ENCODE measurements at regions not wholly inside any gene's neighbourhood (a gene's known extent, or its start where the extent isn't known, plus 50 kb on each side); places are given as distances from the start of the nearest gene placed in this dataset.

- Histone ChIP-seq H3K27ac (no peak overlapping the region), H3K4me1 (peaks cover 0 to 15% (median 0%) of the 10 kb centered on the region in 4 donors), H3K4me3 (no peak overlapping the region), H3K9me3 (no peaks in the 10 kb centered on the region), H3K36me3 (no peaks in the 10 kb centered on the region), H3K27me3 (no peaks in the 10 kb centered on the region)
- no peak for DNase-seq (ENCODE audit: low spot score in 2 of 2)
- WGBS, 2 donors = 82 to 88% methylated on average over 4 of the region's 4 CpGs
- TF ChIP-seq, protein P1, sequence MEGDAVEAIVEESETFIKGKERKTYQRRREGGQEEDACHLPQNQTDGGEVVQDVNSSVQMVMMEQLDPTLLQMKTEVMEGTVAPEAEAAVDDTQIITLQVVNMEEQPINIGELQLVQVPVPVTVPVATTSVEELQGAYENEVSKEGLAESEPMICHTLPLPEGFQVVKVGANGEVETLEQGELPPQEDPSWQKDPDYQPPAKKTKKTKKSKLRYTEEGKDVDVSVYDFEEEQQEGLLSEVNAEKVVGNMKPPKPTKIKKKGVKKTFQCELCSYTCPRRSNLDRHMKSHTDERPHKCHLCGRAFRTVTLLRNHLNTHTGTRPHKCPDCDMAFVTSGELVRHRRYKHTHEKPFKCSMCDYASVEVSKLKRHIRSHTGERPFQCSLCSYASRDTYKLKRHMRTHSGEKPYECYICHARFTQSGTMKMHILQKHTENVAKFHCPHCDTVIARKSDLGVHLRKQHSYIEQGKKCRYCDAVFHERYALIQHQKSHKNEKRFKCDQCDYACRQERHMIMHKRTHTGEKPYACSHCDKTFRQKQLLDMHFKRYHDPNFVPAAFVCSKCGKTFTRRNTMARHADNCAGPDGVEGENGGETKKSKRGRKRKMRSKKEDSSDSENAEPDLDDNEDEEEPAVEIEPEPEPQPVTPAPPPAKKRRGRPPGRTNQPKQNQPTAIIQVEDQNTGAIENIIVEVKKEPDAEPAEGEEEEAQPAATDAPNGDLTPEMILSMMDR (IDR thresholded peaks at IDR 0.05) = no peak
- TF ChIP-seq EP300 (IDR thresholded peaks at IDR 0.05) (no peak), POLR2A (IDR thresholded peaks at IDR 0.05) (no peak)
Observed at GRCh38 chr20:57785061-57785460, 75.2 kb upstream of the PMEPA1 start.

GRCh38 chr20:57783956-57784837, 74.4 kb upstream of the PMEPA1 start:
- Histone ChIP-seq H3K4me3 (no peak overlapping the region), H3K36me3 (no peaks in the 10 kb centered on the region), H3K4me1 (peaks cover 0 to 15% (median 0%) of the 10 kb centered on the region in 4 donors), H3K27me3 (no peaks in the 10 kb centered on the region), H3K27ac (no peak overlapping the region), H3K9me3 (no peaks in the 10 kb centered on the region)
- TF ChIP-seq POLR2A (IDR thresholded peaks at IDR 0.05) = no peak
- TF ChIP-seq, protein P1 (IDR thresholded peaks at IDR 0.05) = no peak
- TF ChIP-seq EP300 (IDR thresholded peaks at IDR 0.05) = no peak
- WGBS, 2 donors = 91 to 96% methylated on average over 10 of the region's 10 CpGs
- no peak for DNase-seq (ENCODE audit: low spot score in 2 of 2)

- Histone ChIP-seq H3K4me1 (peaks cover 0 to 15% (median 0%) of the 10 kb centered on the region in 4 donors), H3K27ac (no peak overlapping the region), H3K4me3 (no peak overlapping the region), H3K9me3 (no peaks in the 10 kb centered on the region), H3K27me3 (no peaks in the 10 kb centered on the region), H3K36me3 (no peaks in the 10 kb centered on the region)
- 78 to 88% methylated on average over 3 of the region's 4 CpGs for WGBS, 2 donors
- TF ChIP-seq POLR2A (IDR thresholded peaks at IDR 0.05) (no peak), EP300 (IDR thresholded peaks at IDR 0.05) (no peak)
- TF ChIP-seq, protein P1 (IDR thresholded peaks at IDR 0.05) = no peak
- no peak for DNase-seq (ENCODE audit: low spot score in 2 of 2)
Observed at GRCh38 chr20:57783196-57783595, 73.4 kb upstream of the PMEPA1 start.

DNA sequence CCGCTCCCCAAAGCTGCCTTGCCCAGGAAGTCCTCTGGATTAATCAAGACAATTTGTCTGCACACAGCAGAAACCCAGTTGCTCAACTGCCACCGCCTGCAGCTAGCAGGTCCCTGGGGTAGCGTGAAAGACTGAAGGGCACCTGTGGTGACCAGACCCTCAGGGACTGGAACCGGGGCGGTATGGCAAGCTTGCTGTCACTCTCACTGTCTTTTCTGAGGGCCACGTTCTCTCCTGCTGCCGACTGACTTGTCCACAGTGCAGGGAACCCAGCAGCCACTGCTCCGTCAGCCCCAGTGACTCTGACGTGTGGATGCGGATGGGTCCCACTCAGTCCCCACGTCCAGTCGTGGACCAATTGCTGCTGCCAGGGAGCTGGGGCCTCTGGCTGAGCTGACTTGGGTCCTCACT, 72.8 kb upstream of the PMEPA1 start:
- Histone ChIP-seq H3K27ac (no peak overlapping the region), H3K9me3 (no peaks in the 10 kb centered on the region), H3K4me1 (peaks cover 0 to 14% (median 0%) of the 10 kb centered on the region in 4 donors), H3K27me3 (no peaks in the 10 kb centered on the region), H3K36me3 (no peaks in the 10 kb centered on the region), H3K4me3 (no peak overlapping the region)
- WGBS, 2 donors = 64 to 79% methylated on average over 11 to 12 of the region's 12 CpGs
- TF ChIP-seq EP300 (IDR thresholded peaks at IDR 0.05) = no peak
- TF ChIP-seq POLR2A (IDR thresholded peaks at IDR 0.05) = no peak
- TF ChIP-seq, protein P1 (IDR thresholded peaks at IDR 0.05) = no peak
- no peak for DNase-seq (ENCODE audit: low spot score in 2 of 2)

DNA sequence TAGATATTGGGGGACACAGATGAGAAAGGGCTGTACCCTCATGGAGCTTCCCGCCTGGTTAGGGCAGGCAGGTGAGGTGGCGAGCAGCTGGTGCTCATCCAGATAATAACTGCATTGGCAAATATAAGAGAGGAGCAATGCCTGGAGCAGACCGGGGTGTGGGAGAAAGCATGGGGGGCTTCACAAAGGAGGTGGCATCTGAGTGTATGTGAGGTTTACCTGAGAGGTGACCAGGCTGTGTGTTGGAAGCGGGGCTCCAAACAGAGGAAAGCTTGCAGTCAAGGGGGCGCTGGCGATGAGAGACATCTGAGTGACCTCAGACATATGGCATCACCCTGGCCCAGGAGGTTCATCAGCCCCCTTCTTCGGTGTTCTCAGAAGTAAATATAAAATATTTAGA, 72.1 kb upstream of the PMEPA1 start:
- no peak for DNase-seq (ENCODE audit: low spot score in 2 of 2)
- TF ChIP-seq EP300 (IDR thresholded peaks at IDR 0.05) (no peak), POLR2A (IDR thresholded peaks at IDR 0.05) (no peak)
- TF ChIP-seq, protein P1 (IDR thresholded peaks at IDR 0.05) = no peak
- Histone ChIP-seq H3K36me3 (no peaks in the 10 kb centered on the region), H3K4me3 (no peak overlapping the region), H3K27ac (no peak overlapping the region), H3K27me3 (no peaks in the 10 kb centered on the region), H3K9me3 (no peaks in the 10 kb centered on the region), H3K4me1 (peaks cover 0 to 7% (median 0%) of the 10 kb centered on the region in 4 donors)
- 86 to 95% methylated on average over 7 of the region's 7 CpGs for WGBS, 2 donors

Data from tibial nerve (tissue), 4 donors.